Ovary (tissue), 7 donors: ENCODE measurements at regions not wholly inside any gene's neighbourhood (a gene's known extent, or its start where the extent isn't known, plus 50 kb on each side); places are given as distances from the start of the nearest gene placed in this dataset.

ENCODE experiments used
- DNase-seq, 5 donors: peaks; one replicate each; pipeline ENCODE4 v3.0.0-alpha.2; 2019 to 2020
- H3K27ac ChIP-seq, 2 donors: fragments of 200-600 bp; one replicate each; pipeline versions ENCODE4 v1.5.1 to v1.8.0; 2019 to 2022
- H3K27me3 ChIP-seq: fragments of 200-600 bp; one replicate; pipeline ENCODE4 v1.8.0; 2022
- H3K36me3 ChIP-seq: fragments of 200-600 bp; sonication (generic); one replicate; pipeline ENCODE4 v1.5.1; 2019
- H3K4me1 ChIP-seq: one replicate; pipeline ENCODE4 v1.8.1; 2013; ENCODE audit warnings: mild to moderate bottlenecking, moderate library complexity; ENCODE audit not compliant: insufficient read depth
- H3K4me3 ChIP-seq: fragments of 200-600 bp; sonication (generic); one replicate; pipeline ENCODE4 v1.5.1; 2017
- H3K9me3 ChIP-seq, 2 donors: fragments of 200-600 bp in 1 of 2; sonication (generic) in 1 of 2; one replicate each; pipeline versions ENCODE4 v1.5.1 to v1.8.1; 2013 to 2019; ENCODE audit warnings: mild to moderate bottlenecking in 1 of 2, moderate library complexity in 1 of 2
- EP300 ChIP-seq: sonication (generic); formaldehyde crosslinking; IDR thresholded peaks from one replicate; pipeline ENCODE4 v1.6.1; 2017; ENCODE audit warnings: antibody characterized with exemption
- POLR2A ChIP-seq: fragments of 450-650 bp; IDR thresholded peaks from one replicate; pipeline ENCODE4 v1.6.1; 2017; ENCODE audit warnings: antibody characterized with exemption, mild to moderate bottlenecking, moderate library complexity
- WGBS, 3 donors: extraction: QIAGEN DNeasy Blood & Tissue Kit in 1 of 3; methylation state at CpG; one replicate each; pipeline versions ENCODE4 v1.1.5 to v1.1.7; 2013 to 2017; 5-methylcytosine and 5-hydroxymethylcytosine counted together
- intact Hi-C, 4 donors: fragments of 100-400 bp; cut with DNase I; formaldehyde crosslinking; loops; one replicate each; pipeline versions ENCODE4 v1.11.0 to v1.15.1; 2022 to 2023
- TF ChIP-seq, protein P1 (sequence below), 3 donors: fragments of 450-650 bp in 2 of 3; fragments of 200-600 bp in 1 of 3; IDR thresholded peaks; one replicate each; pipeline versions ENCODE4 v1.5.1 to v1.8.0; 2016 to 2022; ENCODE audit warnings: antibody characterized with exemption in 3 of 3, mild to moderate bottlenecking in 1 of 3
- donor health status: DM: no; HTN: no; CAD: no; lungs with moderate emphysema.
- donor health status: DM: no; HTN: no; CAD: no.
- donor health status: Bipolar disorder and iron deficiency.
- donor health status: DM: no; HTN: no; CAD: no.
- donor health status: DM: yes; HTN: yes; CAD: no.

DNA sequence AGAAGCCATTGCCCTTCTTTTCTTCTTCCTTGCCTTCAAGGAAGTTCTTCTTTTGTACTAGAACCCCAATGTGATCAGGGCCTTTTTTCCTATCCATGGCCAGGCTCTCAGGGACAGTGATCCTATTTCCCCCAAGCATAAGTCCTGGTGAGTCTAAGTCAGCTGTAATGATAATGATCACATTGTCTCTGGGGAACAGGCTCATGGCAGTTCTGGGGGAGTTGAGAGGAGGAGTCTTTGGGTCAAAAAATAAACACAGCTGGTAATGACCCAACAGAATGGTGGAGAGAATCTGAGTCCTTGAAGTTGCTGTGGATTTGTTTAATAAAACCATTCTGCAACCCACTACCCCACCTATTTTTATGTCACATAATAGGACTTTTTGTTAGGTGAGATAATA is 96.6 kb downstream of the SOCS6 start:
- H3K27me3 ChIP-seq: no peaks in the 10 kb centered on the region
- DNase-seq: no peak
- H3K4me3 ChIP-seq: no peak overlapping the region
- no peak overlapping the region for H3K27ac ChIP-seq
- no peaks in the 10 kb centered on the region for H3K9me3 ChIP-seq
- H3K36me3 ChIP-seq: no peaks in the 10 kb centered on the region
- no peak for TF ChIP-seq POLR2A
- TF ChIP-seq EP300: no peak
- TF ChIP-seq, protein P1, sequence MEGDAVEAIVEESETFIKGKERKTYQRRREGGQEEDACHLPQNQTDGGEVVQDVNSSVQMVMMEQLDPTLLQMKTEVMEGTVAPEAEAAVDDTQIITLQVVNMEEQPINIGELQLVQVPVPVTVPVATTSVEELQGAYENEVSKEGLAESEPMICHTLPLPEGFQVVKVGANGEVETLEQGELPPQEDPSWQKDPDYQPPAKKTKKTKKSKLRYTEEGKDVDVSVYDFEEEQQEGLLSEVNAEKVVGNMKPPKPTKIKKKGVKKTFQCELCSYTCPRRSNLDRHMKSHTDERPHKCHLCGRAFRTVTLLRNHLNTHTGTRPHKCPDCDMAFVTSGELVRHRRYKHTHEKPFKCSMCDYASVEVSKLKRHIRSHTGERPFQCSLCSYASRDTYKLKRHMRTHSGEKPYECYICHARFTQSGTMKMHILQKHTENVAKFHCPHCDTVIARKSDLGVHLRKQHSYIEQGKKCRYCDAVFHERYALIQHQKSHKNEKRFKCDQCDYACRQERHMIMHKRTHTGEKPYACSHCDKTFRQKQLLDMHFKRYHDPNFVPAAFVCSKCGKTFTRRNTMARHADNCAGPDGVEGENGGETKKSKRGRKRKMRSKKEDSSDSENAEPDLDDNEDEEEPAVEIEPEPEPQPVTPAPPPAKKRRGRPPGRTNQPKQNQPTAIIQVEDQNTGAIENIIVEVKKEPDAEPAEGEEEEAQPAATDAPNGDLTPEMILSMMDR (IDR thresholded peaks at IDR 0.05): no peak
- no peaks in the 10 kb centered on the region for H3K4me1 ChIP-seq
- intact Hi-C loops: no loop called here

GRCh38 chr18:70384181-70384790 is 95.4 kb downstream of the SOCS6 start:
- DNase-seq: no peak
- 67 to 76% (median 70%) methylated on average over 6 of the region's 6 CpGs for WGBS, 3 donors
- Histone ChIP-seq H3K27ac (no peak overlapping the region), H3K4me3 (no peak overlapping the region), H3K9me3 (no peaks in the 10 kb centered on the region), H3K27me3 (no peaks in the 10 kb centered on the region), H3K4me1 (no peaks in the 10 kb centered on the region), H3K36me3 (no peaks in the 10 kb centered on the region)
- intact Hi-C loops: no loop called here
- TF ChIP-seq, protein P1 (IDR thresholded peaks at IDR 0.05): no peak
- TF ChIP-seq EP300: no peak
- TF ChIP-seq POLR2A: no peak

DNA sequence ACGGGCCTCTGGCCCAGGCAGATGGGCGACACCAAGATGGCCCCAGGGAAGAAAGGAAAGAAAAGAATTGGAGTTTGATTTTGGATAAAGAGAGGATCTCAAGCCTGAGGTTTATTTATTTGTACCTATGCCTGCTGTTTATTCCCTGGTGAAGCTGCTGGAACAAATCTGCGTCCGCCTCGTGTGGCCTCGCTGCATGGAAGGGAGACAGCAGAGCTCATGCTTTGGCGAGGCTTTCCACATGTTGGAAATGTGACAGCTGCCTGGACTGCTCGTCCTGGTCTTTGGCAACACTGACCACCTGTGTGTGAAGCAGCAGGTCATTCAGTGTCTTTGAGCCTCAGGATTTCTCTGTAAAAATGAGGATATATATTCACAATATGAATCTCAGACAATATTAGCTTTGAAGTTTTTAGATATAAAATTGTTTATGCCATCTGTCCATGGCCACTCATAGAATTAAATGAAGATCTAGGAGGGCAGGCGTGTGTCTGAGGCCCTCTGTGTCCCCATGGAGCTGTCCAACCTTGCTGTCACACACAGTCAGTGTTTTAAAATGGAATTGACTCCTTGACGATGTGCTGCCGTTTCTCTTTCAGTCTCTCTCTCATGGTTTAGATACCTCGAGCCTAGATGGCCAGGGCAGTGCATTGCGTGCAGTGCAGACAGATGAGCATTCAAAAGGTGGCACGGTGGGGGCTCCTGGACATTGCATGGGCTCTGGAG is 94.3 kb downstream of the SOCS6 start:
- no peak for DNase-seq
- intact Hi-C loops: no loop called here
- no peaks in the 10 kb centered on the region for H3K9me3 ChIP-seq
- no peak for TF ChIP-seq POLR2A
- TF ChIP-seq, protein P1 (IDR thresholded peaks at IDR 0.05): no peak
- no peak for TF ChIP-seq EP300
- no peaks in the 10 kb centered on the region for H3K27me3 ChIP-seq
- 69 to 75% (median 69%) methylated on average over 14 of the region's 14 CpGs for WGBS, 3 donors
- H3K36me3 ChIP-seq: no peaks in the 10 kb centered on the region
- H3K4me3 ChIP-seq: no peak overlapping the region
- H3K4me1 ChIP-seq: no peaks in the 10 kb centered on the region
- no peak overlapping the region for H3K27ac ChIP-seq

DNA sequence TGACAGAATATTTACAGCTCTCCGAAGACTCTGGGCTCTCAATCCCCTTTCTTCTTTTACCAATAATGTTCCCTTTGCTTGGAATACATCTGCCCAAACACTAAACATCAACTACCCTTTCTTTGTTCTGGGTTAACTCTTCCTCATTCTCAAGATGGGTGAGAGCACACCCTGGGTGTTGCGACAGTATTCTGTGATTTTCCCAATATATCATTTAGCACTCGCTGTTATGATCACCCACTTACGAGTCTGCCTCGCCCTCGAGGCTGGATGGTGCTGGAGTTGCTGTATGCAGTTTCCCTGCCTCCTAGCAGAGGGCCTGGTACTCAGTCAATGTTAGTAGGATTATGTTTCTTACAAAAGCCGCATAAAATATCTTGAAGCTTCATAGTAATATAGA is 93.2 kb downstream of the SOCS6 start:
- 80 to 89% (median 84%) methylated on average over 7 of the region's 7 CpGs for WGBS, 3 donors
- TF ChIP-seq EP300 (no peak), POLR2A (no peak)
- TF ChIP-seq, protein P1 (IDR thresholded peaks at IDR 0.05): no peak
- intact Hi-C loops: no loop called here
- no peaks in the 10 kb centered on the region for H3K9me3 ChIP-seq
- H3K4me3 ChIP-seq: no peak overlapping the region
- H3K4me1 ChIP-seq: no peaks in the 10 kb centered on the region
- no peak overlapping the region for H3K27ac ChIP-seq
- H3K27me3 ChIP-seq: no peaks in the 10 kb centered on the region
- no peak for DNase-seq
- no peaks in the 10 kb centered on the region for H3K36me3 ChIP-seq
